DOHH2 (cell line): ENCODE measurements at regions not wholly inside any gene's neighbourhood (a gene's known extent, or its start where the extent isn't known, plus 50 kb on each side); places are given as distances from the start of the nearest gene placed in this dataset.

Experiments used
- EZH2phosphoT487 ChIP-seq: fragments of 200-600 bp; sonication (generic); IDR thresholded peaks from 2 replicates; pipeline ENCODE4 v1.6.1; 2017; ENCODE audit warnings: borderline replicate concordance, mild to moderate bottlenecking, antibody characterized with exemption, low read length, moderate library complexity, mixed read lengths
- TF ChIP-seq, protein P1 (sequence below): fragments of 200-600 bp; sonication (generic); IDR thresholded peaks from one replicate; pipeline ENCODE4 v1.5.1; 2014; ENCODE audit warnings: antibody characterized with exemption, mild to moderate bottlenecking, low read depth, low read length; ENCODE audit not compliant: poor library complexity, severe bottlenecking

DNA sequence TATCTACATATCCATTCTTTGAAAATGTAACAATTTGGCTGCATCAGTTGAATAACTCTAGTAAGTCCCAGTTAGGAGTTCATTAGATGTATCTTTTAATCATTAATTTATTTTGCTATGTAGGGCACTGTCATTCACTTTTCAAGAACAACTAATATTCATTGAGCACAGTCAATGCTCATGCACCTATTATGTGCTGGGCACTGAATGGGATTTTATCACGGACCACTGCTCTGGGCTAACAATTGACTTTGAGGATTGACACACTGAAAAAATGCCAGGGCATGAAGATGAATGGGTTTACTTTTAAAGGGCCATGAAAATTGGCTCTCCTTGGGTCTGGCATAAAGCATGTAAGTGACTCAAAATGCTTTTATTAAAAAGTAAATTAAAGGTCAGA is 375.2 kb downstream of the PLPP3 start:
- TF ChIP-seq, protein P1, sequence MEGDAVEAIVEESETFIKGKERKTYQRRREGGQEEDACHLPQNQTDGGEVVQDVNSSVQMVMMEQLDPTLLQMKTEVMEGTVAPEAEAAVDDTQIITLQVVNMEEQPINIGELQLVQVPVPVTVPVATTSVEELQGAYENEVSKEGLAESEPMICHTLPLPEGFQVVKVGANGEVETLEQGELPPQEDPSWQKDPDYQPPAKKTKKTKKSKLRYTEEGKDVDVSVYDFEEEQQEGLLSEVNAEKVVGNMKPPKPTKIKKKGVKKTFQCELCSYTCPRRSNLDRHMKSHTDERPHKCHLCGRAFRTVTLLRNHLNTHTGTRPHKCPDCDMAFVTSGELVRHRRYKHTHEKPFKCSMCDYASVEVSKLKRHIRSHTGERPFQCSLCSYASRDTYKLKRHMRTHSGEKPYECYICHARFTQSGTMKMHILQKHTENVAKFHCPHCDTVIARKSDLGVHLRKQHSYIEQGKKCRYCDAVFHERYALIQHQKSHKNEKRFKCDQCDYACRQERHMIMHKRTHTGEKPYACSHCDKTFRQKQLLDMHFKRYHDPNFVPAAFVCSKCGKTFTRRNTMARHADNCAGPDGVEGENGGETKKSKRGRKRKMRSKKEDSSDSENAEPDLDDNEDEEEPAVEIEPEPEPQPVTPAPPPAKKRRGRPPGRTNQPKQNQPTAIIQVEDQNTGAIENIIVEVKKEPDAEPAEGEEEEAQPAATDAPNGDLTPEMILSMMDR, result no peak
- no peak for TF ChIP-seq EZH2phosphoT487
